Fibroblast of the aortic adventitia (primary cell): ENCODE measurements at regions not wholly inside any gene's neighbourhood (a gene's known extent, or its start where the extent isn't known, plus 50 kb on each side); places are given as distances from the start of the nearest gene placed in this dataset.

Experiments used
- DNase-seq: peaks from one replicate; pipeline ENCODE4 v3.0.0-alpha.2; 2010; ENCODE audit warnings: low read depth
- H3K4me3 ChIP-seq: 2 replicates; pipeline ENCODE4 v1.5.1; 2011; ENCODE audit warnings: low read depth, mild to moderate bottlenecking, control low read depth, low read length, moderate library complexity
- CTCF ChIP-seq: IDR thresholded peaks from 2 replicates; pipeline ENCODE4 v1.5.1; 2011; ENCODE audit warnings: mild to moderate bottlenecking, low read length, control low read depth, inconsistent platforms; ENCODE audit not compliant: insufficient read depth

DNA sequence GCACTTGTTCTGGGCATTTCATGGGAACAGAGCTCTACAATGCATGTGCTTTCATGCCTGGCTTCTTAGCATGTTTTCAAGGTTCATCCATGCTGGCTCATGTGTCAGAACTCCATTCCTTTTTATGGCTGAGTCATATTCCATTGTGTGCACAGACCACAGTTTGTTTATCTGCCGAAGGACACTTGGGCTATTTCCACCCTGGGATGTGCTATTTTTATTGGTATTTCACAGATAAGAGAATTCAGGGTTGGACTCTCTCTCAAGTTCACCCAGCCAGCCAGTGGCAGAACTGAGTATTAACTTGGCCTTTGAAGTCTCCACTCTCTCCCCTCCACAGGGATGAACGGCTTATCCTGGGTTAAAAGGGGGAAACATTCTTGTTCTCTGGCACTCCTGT, 190.7 kb upstream of the GPR26 start:
- DNase-seq = no peak
- no peak overlapping the region for H3K4me3 ChIP-seq
- no peak for TF ChIP-seq CTCF

DNA sequence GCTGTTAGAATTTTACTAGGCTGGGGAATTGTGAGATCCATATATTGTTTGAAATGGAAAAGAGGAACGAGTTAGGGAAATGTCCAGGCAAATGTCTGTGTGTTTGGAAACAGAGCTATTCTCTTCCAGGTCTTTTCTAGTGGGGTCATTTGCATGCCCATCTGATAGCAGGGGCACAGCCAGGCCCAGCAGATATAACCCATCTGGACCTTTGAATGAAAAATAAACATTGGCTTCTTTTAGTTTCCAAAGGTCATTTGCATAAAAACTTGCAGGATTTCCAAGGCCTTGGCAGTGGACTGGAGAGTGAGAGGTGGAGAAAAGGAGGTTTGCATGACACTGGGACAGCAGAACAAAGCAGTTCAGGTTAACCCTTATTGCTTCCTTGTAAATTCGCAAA, 188.0 kb upstream of the GPR26 start:
- no peak for TF ChIP-seq CTCF
- no peak overlapping the region for H3K4me3 ChIP-seq
- no peak for DNase-seq

GRCh38 chr10:123479640-123480039, 186.5 kb upstream of the GPR26 start:
- DNase-seq = no peak
- no peak overlapping the region for H3K4me3 ChIP-seq
- TF ChIP-seq CTCF = no peak

DNA sequence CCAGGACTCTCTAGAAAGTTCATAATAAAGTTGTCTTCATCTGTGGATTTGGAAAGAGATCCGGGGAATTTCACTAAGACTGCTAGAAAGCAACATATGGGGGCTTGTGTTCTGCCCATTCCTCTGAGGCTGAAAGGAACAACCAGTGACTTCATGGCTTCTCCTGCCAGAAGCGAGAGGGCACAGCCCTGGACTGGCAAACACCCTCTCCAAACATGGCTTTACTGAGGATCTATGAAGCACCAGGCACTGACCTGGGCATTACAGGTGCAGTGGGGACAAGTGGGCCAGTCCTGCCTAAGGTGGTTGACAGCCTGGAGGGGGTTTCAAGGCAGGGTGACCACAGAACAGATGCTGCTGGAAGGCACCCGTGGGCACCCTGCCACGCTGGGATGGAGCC, 185.8 kb upstream of the GPR26 start:
- no peak for TF ChIP-seq CTCF
- no peak for DNase-seq
- H3K4me3 ChIP-seq = no peak overlapping the region

GRCh38 chr10:123480845-123481244, 185.3 kb upstream of the GPR26 start:
- no peak for TF ChIP-seq CTCF
- H3K4me3 ChIP-seq = no peak overlapping the region
- DNase-seq = no peak

- H3K4me3 ChIP-seq = no peak overlapping the region
- TF ChIP-seq CTCF = no peak
- no peak for DNase-seq
These were observed 181.4 kb upstream of the GPR26 start for GRCh38 chr10:123484722-123485121.

GRCh38 chr10:123485341-123485960, 180.7 kb upstream of the GPR26 start:
- TF ChIP-seq CTCF = no peak
- no peak for DNase-seq
- no peak overlapping the region for H3K4me3 ChIP-seq
